HG03558 (cell line): ENCODE measurements at regions not wholly inside any gene's neighbourhood (a gene's known extent, or its start where the extent isn't known, plus 50 kb on each side); places are given as distances from the start of the nearest gene placed in this dataset.

ENCODE experiments used
- ATAC-seq: cut with Tn5 transposase; IDR thresholded peaks from one replicate; pipeline ENCODE4 v1.9.1; 2021; ENCODE audit warnings: moderate number of reproducible peaks; ENCODE audit not compliant: unreplicated experiment; ENCODE audit errors: extremely low read depth

GRCh38 chr16:52238710-52239109 is 308.2 kb downstream of the TOX3 start:
- no peak for ATAC-seq

- ATAC-seq, result no peak
Observed at GRCh38 chr16:52237823-52238222, 309.1 kb downstream of the TOX3 start.

GRCh38 chr16:52235186-52235585 is 311.8 kb downstream of the TOX3 start:
- no peak for ATAC-seq

- no peak for ATAC-seq
Observed at GRCh38 chr16:52234626-52235025, 312.3 kb downstream of the TOX3 start.

GRCh38 chr16:52229471-52229870 is 317.5 kb downstream of the TOX3 start:
- ATAC-seq, result no peak

GRCh38 chr16:52227851-52228250 is 319.1 kb downstream of the TOX3 start:
- no peak for ATAC-seq

GRCh38 chr16:52212841-52213240 is 334.1 kb downstream of the TOX3 start:
- no peak for ATAC-seq

- no peak for ATAC-seq
Observed at GRCh38 chr16:52209227-52209626, 337.7 kb downstream of the TOX3 start.

- ATAC-seq, result no peak
Observed at GRCh38 chr16:52203096-52203495, 343.8 kb downstream of the TOX3 start.

- no peak for ATAC-seq
Observed at GRCh38 chr16:52193441-52193840, 353.5 kb downstream of the TOX3 start.

GRCh38 chr16:52191531-52192134 is 355.3 kb downstream of the TOX3 start:
- ATAC-seq, result no peak

GRCh38 chr16:52184336-52184735 is 362.6 kb downstream of the TOX3 start:
- no peak for ATAC-seq

GRCh38 chr16:52182840-52183239 is 364.1 kb downstream of the TOX3 start:
- ATAC-seq, result no peak

GRCh38 chr16:52174168-52174567 is 372.8 kb downstream of the TOX3 start:
- ATAC-seq, result no peak

GRCh38 chr16:52171481-52171880 is 375.5 kb downstream of the TOX3 start:
- no peak for ATAC-seq

- no peak for ATAC-seq
Observed at GRCh38 chr16:52167328-52167727, 379.6 kb downstream of the TOX3 start.

GRCh38 chr16:52165961-52166360 is 381.0 kb downstream of the TOX3 start:
- ATAC-seq, result no peak

- ATAC-seq, result no peak
Observed at GRCh38 chr16:52149003-52149402, 397.9 kb downstream of the TOX3 start.

- ATAC-seq, result no peak
Observed at GRCh38 chr16:52141871-52142270, 405.1 kb downstream of the TOX3 start.

GRCh38 chr16:52128361-52128760 is 418.6 kb downstream of the TOX3 start:
- ATAC-seq, result no peak

- no peak for ATAC-seq
Observed at GRCh38 chr16:52123842-52124241, 423.1 kb downstream of the TOX3 start.

- ATAC-seq, result no peak
Observed at GRCh38 chr16:52123061-52123839, 423.7 kb downstream of the TOX3 start.
